ENCODE measurements at regions not wholly inside any gene's neighbourhood (a gene's known extent, or its start where the extent isn't known, plus 50 kb on each side); places are given as distances from the start of the nearest gene placed in this dataset.

DNA sequence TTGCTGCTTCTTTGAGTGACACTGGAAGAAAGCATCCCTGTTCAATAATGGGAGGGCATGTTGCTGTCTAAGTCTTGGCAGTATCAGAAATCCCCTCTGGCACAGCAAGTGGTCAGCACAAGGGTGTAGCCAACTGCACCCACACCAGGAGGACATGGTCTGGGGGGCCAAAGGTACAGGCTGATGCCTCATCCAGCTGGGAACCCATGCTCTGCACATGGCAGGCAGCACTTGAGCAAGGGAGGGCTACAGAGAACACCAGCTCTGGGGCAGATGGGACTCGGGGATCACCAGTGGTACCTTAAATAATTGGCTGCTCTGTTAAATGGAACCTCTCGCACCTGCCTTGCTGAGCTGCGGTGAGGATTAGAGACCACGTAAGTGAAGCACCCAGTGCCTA is 265.2 kb downstream of the SYK start:
- TF ChIP-seq, protein P1, sequence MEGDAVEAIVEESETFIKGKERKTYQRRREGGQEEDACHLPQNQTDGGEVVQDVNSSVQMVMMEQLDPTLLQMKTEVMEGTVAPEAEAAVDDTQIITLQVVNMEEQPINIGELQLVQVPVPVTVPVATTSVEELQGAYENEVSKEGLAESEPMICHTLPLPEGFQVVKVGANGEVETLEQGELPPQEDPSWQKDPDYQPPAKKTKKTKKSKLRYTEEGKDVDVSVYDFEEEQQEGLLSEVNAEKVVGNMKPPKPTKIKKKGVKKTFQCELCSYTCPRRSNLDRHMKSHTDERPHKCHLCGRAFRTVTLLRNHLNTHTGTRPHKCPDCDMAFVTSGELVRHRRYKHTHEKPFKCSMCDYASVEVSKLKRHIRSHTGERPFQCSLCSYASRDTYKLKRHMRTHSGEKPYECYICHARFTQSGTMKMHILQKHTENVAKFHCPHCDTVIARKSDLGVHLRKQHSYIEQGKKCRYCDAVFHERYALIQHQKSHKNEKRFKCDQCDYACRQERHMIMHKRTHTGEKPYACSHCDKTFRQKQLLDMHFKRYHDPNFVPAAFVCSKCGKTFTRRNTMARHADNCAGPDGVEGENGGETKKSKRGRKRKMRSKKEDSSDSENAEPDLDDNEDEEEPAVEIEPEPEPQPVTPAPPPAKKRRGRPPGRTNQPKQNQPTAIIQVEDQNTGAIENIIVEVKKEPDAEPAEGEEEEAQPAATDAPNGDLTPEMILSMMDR (IDR thresholded peaks at IDR 0.05 in 8 of 11, conservative IDR thresholded peaks at IDR 0.05 in 3 of 11), result no peak
- TF ChIP-seq POLR2AphosphoS5 (IDR thresholded peaks at IDR 0.05), result no peak
